ENCODE measurements at regions not wholly inside any gene's neighbourhood (a gene's known extent, or its start where the extent isn't known, plus 50 kb on each side); places are given as distances from the start of the nearest gene placed in this dataset.

- Histone ChIP-seq H3K27ac (ENCODE audit: low read depth, low read length) (no peak overlapping the region), H3K36me3 (ENCODE audit: low read length) (no peaks in the 10 kb centered on the region), H4K20me1 (ENCODE audit: low read depth, low read length) (no peaks in the 10 kb centered on the region), H3K9me2 (replicated peaks; ENCODE audit: insufficient read depth, low read length) (no peaks in the 10 kb centered on the region), H3K4me3 (ENCODE audit: insufficient read depth, low read length, poor library complexity, severe bottlenecking) (no peak overlapping the region), H3K9ac (ENCODE audit: low read length) (no peak overlapping the region), H3F3A (ENCODE audit: insufficient read depth) (no peaks in the 10 kb centered on the region), H3K79me2 (ENCODE audit: insufficient read depth, low read length) (no peaks in the 10 kb centered on the region), H3K9me3 (ENCODE audit: insufficient read depth, low read length) (no peaks in the 10 kb centered on the region), H2AFZ (ENCODE audit: low read depth, low read length, severe bottlenecking) (no peak overlapping the region), H3K4me2 (ENCODE audit: low read depth, low read length, poor library complexity, severe bottlenecking) (no peak overlapping the region), H3K27me3 (ENCODE audit: low read length) (no peaks in the 10 kb centered on the region)
- TF ChIP-seq CTCF (IDR thresholded peaks at IDR 0.05; ENCODE audit: insufficient read depth, low read length, poor library complexity, severe bottlenecking) (no peak), EZH2phosphoT487 (conservative IDR thresholded peaks at IDR 0.05; ENCODE audit: low read length) (no peak)
Measured at GRCh38 chr17:71262586-71262985, 858.2 kb upstream of the SOX9 start.

- Histone ChIP-seq H3K9me2 (replicated peaks; ENCODE audit: insufficient read depth, low read length) (no peaks in the 10 kb centered on the region), H3K27me3 (ENCODE audit: low read length) (no peaks in the 10 kb centered on the region), H3K4me2 (ENCODE audit: low read depth, low read length, poor library complexity, severe bottlenecking) (no peak overlapping the region), H3F3A (ENCODE audit: insufficient read depth) (no peaks in the 10 kb centered on the region), H3K9ac (ENCODE audit: low read length) (no peak overlapping the region), H3K27ac (ENCODE audit: low read depth, low read length) (no peak overlapping the region), H2AFZ (ENCODE audit: low read depth, low read length, severe bottlenecking) (no peak overlapping the region), H3K9me3 (ENCODE audit: insufficient read depth, low read length) (no peaks in the 10 kb centered on the region), H4K20me1 (ENCODE audit: low read depth, low read length) (no peaks in the 10 kb centered on the region), H3K79me2 (ENCODE audit: insufficient read depth, low read length) (no peaks in the 10 kb centered on the region), H3K36me3 (ENCODE audit: low read length) (no peaks in the 10 kb centered on the region), H3K4me3 (ENCODE audit: insufficient read depth, low read length, poor library complexity, severe bottlenecking) (no peak overlapping the region)
- TF ChIP-seq CTCF (IDR thresholded peaks at IDR 0.05; ENCODE audit: insufficient read depth, low read length, poor library complexity, severe bottlenecking) (no peak), EZH2phosphoT487 (conservative IDR thresholded peaks at IDR 0.05; ENCODE audit: low read length) (no peak)
Measured at GRCh38 chr17:71267668-71268067, 853.2 kb upstream of the SOX9 start.

GRCh38 chr17:71269201-71269600 lies 851.6 kb upstream of the SOX9 start:
- no peaks in the 10 kb centered on the region for H3F3A ChIP-seq (ENCODE audit: insufficient read depth)
- TF ChIP-seq EZH2phosphoT487 (conservative IDR thresholded peaks at IDR 0.05; ENCODE audit: low read length) (no peak), CTCF (IDR thresholded peaks at IDR 0.05; ENCODE audit: insufficient read depth, low read length, poor library complexity, severe bottlenecking) (no peak)

More at GRCh38 chr17:71269201-71269600, 851.6 kb upstream of the SOX9 start:
- Histone ChIP-seq H3K9ac (ENCODE audit: low read length) (no peak overlapping the region), H3K27me3 (ENCODE audit: low read length) (no peaks in the 10 kb centered on the region), H3K9me3 (ENCODE audit: insufficient read depth, low read length) (no peaks in the 10 kb centered on the region), H3K4me3 (ENCODE audit: insufficient read depth, low read length, poor library complexity, severe bottlenecking) (no peak overlapping the region), H3K9me2 (replicated peaks; ENCODE audit: insufficient read depth, low read length) (no peaks in the 10 kb centered on the region), H3K4me2 (ENCODE audit: low read depth, low read length, poor library complexity, severe bottlenecking) (no peak overlapping the region), H3K36me3 (ENCODE audit: low read length) (no peaks in the 10 kb centered on the region), H3K27ac (ENCODE audit: low read depth, low read length) (no peak overlapping the region), H2AFZ (ENCODE audit: low read depth, low read length, severe bottlenecking) (no peak overlapping the region), H4K20me1 (ENCODE audit: low read depth, low read length) (no peaks in the 10 kb centered on the region), H3K79me2 (ENCODE audit: insufficient read depth, low read length) (no peaks in the 10 kb centered on the region)
